ENCODE measurements at regions not wholly inside any gene's neighbourhood (a gene's known extent, or its start where the extent isn't known, plus 50 kb on each side); places are given as distances from the start of the nearest gene placed in this dataset.

DNA sequence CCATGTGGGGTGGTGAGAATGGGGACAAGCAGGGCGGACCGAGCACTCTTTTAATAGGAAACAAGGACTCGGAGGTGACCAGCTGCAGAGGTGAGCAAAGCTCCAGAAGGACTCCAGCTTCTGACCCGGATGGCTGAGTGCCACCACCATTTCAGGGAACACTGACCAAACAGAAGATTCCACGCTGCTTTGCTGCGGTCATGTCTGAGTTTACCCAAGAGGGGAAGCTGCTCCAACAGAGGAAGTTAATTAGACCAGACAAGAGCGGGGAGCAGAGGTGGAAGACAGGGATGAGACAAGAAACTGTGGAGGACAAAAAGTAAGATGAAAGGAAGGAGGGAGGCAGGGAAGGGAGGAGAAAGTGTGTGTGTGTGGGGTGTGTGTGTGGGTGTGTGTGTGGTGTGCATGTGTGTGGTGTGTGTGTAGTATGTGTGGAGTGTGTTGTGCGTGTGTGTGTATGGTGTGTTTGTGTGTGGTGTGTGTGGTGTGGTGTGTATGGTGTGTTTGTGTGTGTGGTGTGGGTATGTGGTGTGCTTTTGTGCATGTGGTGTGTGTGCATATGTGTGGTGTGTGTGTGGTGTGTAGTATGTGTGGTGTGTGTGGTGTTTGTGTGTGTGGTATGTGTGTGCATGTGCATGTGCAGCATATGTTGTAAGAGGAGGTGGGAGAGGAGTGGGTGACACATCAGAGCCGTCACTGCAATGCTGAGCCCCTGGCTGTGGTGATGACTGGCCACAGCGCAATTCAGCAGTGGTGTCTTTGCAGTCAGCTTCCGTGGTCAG lies 82.2 kb upstream of the AKIP1 start:
- TF ChIP-seq, protein P1, sequence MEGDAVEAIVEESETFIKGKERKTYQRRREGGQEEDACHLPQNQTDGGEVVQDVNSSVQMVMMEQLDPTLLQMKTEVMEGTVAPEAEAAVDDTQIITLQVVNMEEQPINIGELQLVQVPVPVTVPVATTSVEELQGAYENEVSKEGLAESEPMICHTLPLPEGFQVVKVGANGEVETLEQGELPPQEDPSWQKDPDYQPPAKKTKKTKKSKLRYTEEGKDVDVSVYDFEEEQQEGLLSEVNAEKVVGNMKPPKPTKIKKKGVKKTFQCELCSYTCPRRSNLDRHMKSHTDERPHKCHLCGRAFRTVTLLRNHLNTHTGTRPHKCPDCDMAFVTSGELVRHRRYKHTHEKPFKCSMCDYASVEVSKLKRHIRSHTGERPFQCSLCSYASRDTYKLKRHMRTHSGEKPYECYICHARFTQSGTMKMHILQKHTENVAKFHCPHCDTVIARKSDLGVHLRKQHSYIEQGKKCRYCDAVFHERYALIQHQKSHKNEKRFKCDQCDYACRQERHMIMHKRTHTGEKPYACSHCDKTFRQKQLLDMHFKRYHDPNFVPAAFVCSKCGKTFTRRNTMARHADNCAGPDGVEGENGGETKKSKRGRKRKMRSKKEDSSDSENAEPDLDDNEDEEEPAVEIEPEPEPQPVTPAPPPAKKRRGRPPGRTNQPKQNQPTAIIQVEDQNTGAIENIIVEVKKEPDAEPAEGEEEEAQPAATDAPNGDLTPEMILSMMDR (IDR thresholded peaks at IDR 0.05; ENCODE audit: insufficient read depth, low read length, poor library complexity, severe bottlenecking): no peak
- no peak for TF ChIP-seq EZH2phosphoT487 (conservative IDR thresholded peaks at IDR 0.05; ENCODE audit: low read length)
